ENCODE measurements at regions not wholly inside any gene's neighbourhood (a gene's known extent, or its start where the extent isn't known, plus 50 kb on each side); places are given as distances from the start of the nearest gene placed in this dataset.

GRCh38 chr3:117146571-117146970, 437.0 kb downstream of the TUSC7 start:
- H3K4me2 ChIP-seq (ENCODE audit: insufficient read depth, low read length) = no peak overlapping the region
- no peaks in the 10 kb centered on the region for H3K9me3 ChIP-seq (replicated peaks; ENCODE audit: control insufficient read depth, insufficient read depth, low read depth, low read length)
- H3K4me3 ChIP-seq = no peak overlapping the region
- TF ChIP-seq IRF2 (CRISPR knock-in tag; IDR thresholded peaks at IDR 0.05) (no peak), ZNF75A (CRISPR knock-in tag; IDR thresholded peaks at IDR 0.05) (no peak), THAP7 (CRISPR knock-in tag; IDR thresholded peaks at IDR 0.05) (no peak), STAG1 (CRISPR knock-in tag; IDR thresholded peaks at IDR 0.05; ENCODE audit: borderline replicate concordance) (no peak)
- H2AFZ ChIP-seq (ENCODE audit: low read depth, low read length) = no peak overlapping the region
- no peaks in the 10 kb centered on the region for H3K79me2 ChIP-seq (ENCODE audit: control insufficient read depth, insufficient read depth, low read length)
- no peaks in the 10 kb centered on the region for H3K27me3 ChIP-seq (ENCODE audit: control insufficient read depth in 2 of 2, insufficient read depth in 2 of 2, low read length in 2 of 2)
- H3K9ac ChIP-seq (ENCODE audit: insufficient read depth in 1 of 2, low read depth in 2 of 2, low read length in 2 of 2) = no peak overlapping the region
- H3K9me1 ChIP-seq (ENCODE audit: control insufficient read depth, insufficient read depth, low read length) = no peaks in the 10 kb centered on the region
- in situ Hi-C loops (cut with MboI) (no loop called here), intact Hi-C loops (cut with micrococcal nuclease) (no loop called here)
- H3K4me1 ChIP-seq (replicated peaks in 1 of 2; ENCODE audit: control insufficient read depth in 2 of 2, insufficient read depth in 2 of 2, low read length in 2 of 2) = no peaks in the 10 kb centered on the region
- ChIA-PET POLR2A (no interaction called here), CTCF (ENCODE audit: low intra/inter-chr PET ratio) (no interaction called here)
- WGBS (ENCODE audit: insufficient coverage, low coverage, missing lambda C conversion rate) = 0% methylated on average over 1 of the region's 1 CpG
- BruUV-seq (replicated peaks) = no TSS peak
- FAIRE-seq (no peak), ATAC-seq (no peak), DNase-seq (ENCODE audit: extremely low read depth in 1 of 4, low spot score in 3 of 4) (no peak)
- H3K36me3 ChIP-seq (ENCODE audit: control insufficient read depth, insufficient read depth, low read length) = no peaks in the 10 kb centered on the region
- no peak overlapping the region for H3K27ac ChIP-seq (ENCODE audit: extremely low read depth, low read depth, low read length)
- H4K20me1 ChIP-seq (replicated peaks; ENCODE audit: control insufficient read depth, insufficient read depth, low read length) = no peaks in the 10 kb centered on the region

GRCh38 chr3:117149584-117149983, 440.0 kb downstream of the TUSC7 start:
- Histone ChIP-seq H3K9ac (ENCODE audit: insufficient read depth in 1 of 2, low read depth in 2 of 2, low read length in 2 of 2) (no peak overlapping the region), H3K27me3 (ENCODE audit: control insufficient read depth in 2 of 2, insufficient read depth in 2 of 2, low read length in 2 of 2) (no peaks in the 10 kb centered on the region), H4K20me1 (replicated peaks; ENCODE audit: control insufficient read depth, insufficient read depth, low read length) (no peaks in the 10 kb centered on the region), H3K9me1 (ENCODE audit: control insufficient read depth, insufficient read depth, low read length) (no peaks in the 10 kb centered on the region), H2AFZ (ENCODE audit: low read depth, low read length) (no peak overlapping the region), H3K4me3 (no peak overlapping the region), H3K36me3 (ENCODE audit: control insufficient read depth, insufficient read depth, low read length) (no peaks in the 10 kb centered on the region), H3K79me2 (ENCODE audit: control insufficient read depth, insufficient read depth, low read length) (no peaks in the 10 kb centered on the region), H3K9me3 (replicated peaks; ENCODE audit: control insufficient read depth, insufficient read depth, low read depth, low read length) (no peaks in the 10 kb centered on the region), H3K4me2 (ENCODE audit: insufficient read depth, low read length) (no peak overlapping the region), H3K4me1 (replicated peaks in 1 of 2; ENCODE audit: control insufficient read depth in 2 of 2, insufficient read depth in 2 of 2, low read length in 2 of 2) (no peaks in the 10 kb centered on the region), H3K27ac (ENCODE audit: extremely low read depth, low read depth, low read length) (no peak overlapping the region)
- 5% methylated on average over 2 of the region's 2 CpGs for WGBS (ENCODE audit: insufficient coverage, low coverage, missing lambda C conversion rate)
- ChIA-PET POLR2A (no interaction called here), CTCF (ENCODE audit: low intra/inter-chr PET ratio) (no interaction called here)
- intact Hi-C loops (cut with micrococcal nuclease) = no loop called here
- in situ Hi-C loops (cut with MboI) = no loop called here
- DNase-seq (ENCODE audit: extremely low read depth in 1 of 4, low spot score in 3 of 4) (no peak), FAIRE-seq (no peak), ATAC-seq (no peak)
- TF ChIP-seq ZNF717 (CRISPR knock-in tag; IDR thresholded peaks at IDR 0.05) (no peak), ID3 (CRISPR knock-in tag; IDR thresholded peaks at IDR 0.05) (no peak), ID3 (tag; IDR thresholded peaks at IDR 0.05) (no peak), NR2F6 (CRISPR knock-in tag; IDR thresholded peaks at IDR 0.05) (no peak), TBP (optimal IDR thresholded peaks at IDR 0.05; ENCODE audit: low read depth, low read length) (no peak), ASH1L (IDR thresholded peaks at IDR 0.05; ENCODE audit: borderline replicate concordance, low read depth, partially characterized antibody) (no peak), TGIF2 (CRISPR knock-in tag; IDR thresholded peaks at IDR 0.05) (no peak), RFX1 (IDR thresholded peaks at IDR 0.05) (no peak), ZKSCAN1 (IDR thresholded peaks at IDR 0.05; ENCODE audit: low read depth, low read length) (no peak), HNRNPUL1 (IDR thresholded peaks at IDR 0.05; ENCODE audit: low read length) (no peak), HBP1 (CRISPR knock-in tag; IDR thresholded peaks at IDR 0.05) (no peak), ZNF24 (IDR thresholded peaks at IDR 0.05) (no peak), PHF20 (IDR thresholded peaks at IDR 0.05; ENCODE audit: partially characterized antibody) (no peak), ZNF644 (tag; IDR thresholded peaks at IDR 0.05; ENCODE audit: low read depth) (no peak)
- BruUV-seq (replicated peaks) = no TSS peak

All from K562 (cell line).